ENCODE measurements at regions not wholly inside any gene's neighbourhood (a gene's known extent, or its start where the extent isn't known, plus 50 kb on each side); places are given as distances from the start of the nearest gene placed in this dataset.

DNA sequence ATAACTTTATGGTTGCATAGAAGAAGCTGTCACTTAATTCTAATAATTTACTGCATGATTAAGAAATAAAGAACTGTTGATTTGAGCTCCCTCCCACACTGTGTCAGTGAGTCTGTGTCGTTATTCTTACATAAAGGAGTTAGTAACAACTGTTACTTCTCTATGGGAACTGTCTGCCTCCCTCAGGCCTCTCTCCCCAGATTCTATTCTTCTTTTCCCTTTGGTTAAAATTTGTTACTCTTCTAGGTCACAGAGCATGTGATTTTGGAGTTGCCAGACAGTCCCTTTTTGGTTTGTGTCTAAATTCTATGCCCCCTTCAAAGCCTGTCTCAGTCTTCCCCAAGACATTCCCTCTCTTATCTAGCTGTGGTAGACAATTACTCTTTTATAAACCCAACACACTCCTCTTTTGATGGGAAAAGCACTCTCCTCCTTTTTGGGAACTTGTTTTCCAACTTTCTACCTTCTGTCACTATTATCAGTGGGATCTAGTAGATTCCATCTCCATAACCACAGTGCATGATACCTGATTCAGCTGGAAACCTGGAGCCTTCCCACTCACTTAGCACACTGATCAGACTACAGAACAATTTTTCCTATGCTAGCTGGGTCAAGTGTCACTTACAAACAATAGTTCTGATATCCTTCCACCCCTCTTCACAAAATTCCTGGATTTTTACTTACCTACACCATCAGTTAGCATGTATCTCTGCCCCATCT is 422.1 kb upstream of the TGFBR2 start:
- TF ChIP-seq POLR2A (IDR thresholded peaks at IDR 0.05) (no peak), POLR2AphosphoS5 (IDR thresholded peaks at IDR 0.05) (no peak), CTCF (IDR thresholded peaks at IDR 0.05) (no peak), EP300 (IDR thresholded peaks at IDR 0.05) (no peak)
- no peak for DNase-seq
- no peaks in the 10 kb centered on the region for H3K9me3 ChIP-seq
- no peaks in the 10 kb centered on the region for H3K27me3 ChIP-seq
- no peak overlapping the region for H3K27ac ChIP-seq
- intact Hi-C loops (cut with DNase I): no loop called here
- no peaks in the 10 kb centered on the region for H3K36me3 ChIP-seq
- H3K4me1 ChIP-seq: no peaks in the 10 kb centered on the region
- WGBS, 2 donors: 65 to 73% methylated on average over 1 of the region's 1 CpG
- H3K4me3 ChIP-seq: no peak overlapping the region

- H3K36me3 ChIP-seq: no peaks in the 10 kb centered on the region
- H3K27ac ChIP-seq: no peak overlapping the region
- no peaks in the 10 kb centered on the region for H3K4me1 ChIP-seq
- TF ChIP-seq EP300 (IDR thresholded peaks at IDR 0.05) (no peak), POLR2AphosphoS5 (IDR thresholded peaks at IDR 0.05) (no peak), POLR2A (IDR thresholded peaks at IDR 0.05) (no peak), CTCF (IDR thresholded peaks at IDR 0.05) (no peak)
- no peaks in the 10 kb centered on the region for H3K9me3 ChIP-seq
- H3K27me3 ChIP-seq: no peaks in the 10 kb centered on the region
- DNase-seq: no peak
- H3K4me3 ChIP-seq: no peak overlapping the region
- intact Hi-C loops (cut with DNase I): no loop called here
Measured at GRCh38 chr3:30185872-30186271, 420.5 kb upstream of the TGFBR2 start.

- Histone ChIP-seq H3K4me1 (no peaks in the 10 kb centered on the region), H3K4me3 (no peak overlapping the region), H3K27ac (no peak overlapping the region), H3K9me3 (no peaks in the 10 kb centered on the region), H3K36me3 (no peaks in the 10 kb centered on the region), H3K27me3 (no peaks in the 10 kb centered on the region)
- WGBS, 2 donors: 47 to 90% methylated on average over 3 of the region's 3 CpGs
- intact Hi-C loops (cut with DNase I): no loop called here
- TF ChIP-seq POLR2A (IDR thresholded peaks at IDR 0.05) (no peak), CTCF (IDR thresholded peaks at IDR 0.05) (no peak), POLR2AphosphoS5 (IDR thresholded peaks at IDR 0.05) (no peak), EP300 (IDR thresholded peaks at IDR 0.05) (no peak)
- no peak for DNase-seq
Measured at GRCh38 chr3:30186741-30187219, 419.6 kb upstream of the TGFBR2 start.

DNA sequence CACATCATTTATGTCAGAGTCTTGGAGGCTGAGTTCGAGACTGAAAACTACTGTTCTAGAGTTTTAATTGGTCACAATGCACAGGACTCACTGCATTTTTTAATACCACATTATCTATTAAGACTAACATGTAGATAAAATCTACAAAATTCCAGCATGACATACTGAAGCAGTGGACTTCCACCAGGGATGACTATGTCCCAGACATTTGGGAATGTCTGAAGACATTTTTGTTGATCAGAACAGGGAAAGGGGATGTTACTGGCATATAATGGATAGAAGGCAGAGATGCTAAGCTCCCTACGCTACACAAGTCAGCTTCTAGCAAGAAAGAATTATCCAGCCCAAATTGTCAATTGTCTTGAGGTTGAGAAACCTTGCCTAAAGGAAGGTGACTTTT is 419.0 kb upstream of the TGFBR2 start:
- Histone ChIP-seq H3K4me3 (no peak overlapping the region), H3K4me1 (no peaks in the 10 kb centered on the region), H3K36me3 (no peaks in the 10 kb centered on the region), H3K9me3 (no peaks in the 10 kb centered on the region), H3K27me3 (no peaks in the 10 kb centered on the region), H3K27ac (no peak overlapping the region)
- intact Hi-C loops (cut with DNase I): no loop called here
- no peak for DNase-seq
- 95 to 97% methylated on average over 2 of the region's 2 CpGs for WGBS, 2 donors
- TF ChIP-seq EP300 (IDR thresholded peaks at IDR 0.05): no peak
- TF ChIP-seq POLR2AphosphoS5 (IDR thresholded peaks at IDR 0.05): no peak
- no peak for TF ChIP-seq CTCF (IDR thresholded peaks at IDR 0.05)
- TF ChIP-seq POLR2A (IDR thresholded peaks at IDR 0.05): no peak

DNA sequence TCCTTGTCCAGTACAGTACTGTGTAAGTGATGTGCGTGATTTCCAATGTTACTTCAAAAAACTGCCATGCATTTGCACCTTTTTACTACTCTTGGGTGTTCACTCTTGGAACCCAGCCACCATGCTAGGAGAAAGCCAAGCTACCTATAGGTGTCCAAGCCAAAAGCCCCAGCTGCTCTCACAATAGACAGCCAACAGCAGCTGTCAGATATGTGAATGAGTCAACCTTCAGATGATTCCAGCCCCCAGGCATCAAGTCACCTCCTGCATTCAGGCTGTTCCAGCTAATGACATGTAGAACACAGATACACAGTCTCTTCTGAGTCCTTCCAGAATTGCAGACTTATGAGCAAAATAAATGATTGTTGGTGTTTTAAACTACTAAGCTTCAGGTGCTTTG is 417.7 kb upstream of the TGFBR2 start:
- intact Hi-C loops (cut with DNase I): no loop called here
- H3K9me3 ChIP-seq: no peaks in the 10 kb centered on the region
- no peaks in the 10 kb centered on the region for H3K36me3 ChIP-seq
- H3K27ac ChIP-seq: no peak overlapping the region
- no peak for TF ChIP-seq POLR2A (IDR thresholded peaks at IDR 0.05)
- no peak for TF ChIP-seq EP300 (IDR thresholded peaks at IDR 0.05)
- no peak for TF ChIP-seq CTCF (IDR thresholded peaks at IDR 0.05)
- no peak for TF ChIP-seq POLR2AphosphoS5 (IDR thresholded peaks at IDR 0.05)
- whole genome bisulfite sequencing, 2 donors: 43 to 89% methylated on average over 1 of the region's 1 CpG
- DNase-seq: no peak
- H3K4me3 ChIP-seq: no peak overlapping the region
- H3K27me3 ChIP-seq: no peaks in the 10 kb centered on the region
- H3K4me1 ChIP-seq: no peaks in the 10 kb centered on the region

Data from sigmoid colon (tissue), 6 donors.